CD4-positive, alpha-beta memory T cell (primary cell): ENCODE measurements at regions not wholly inside any gene's neighbourhood (a gene's known extent, or its start where the extent isn't known, plus 50 kb on each side); places are given as distances from the start of the nearest gene placed in this dataset.

Experiments used
- CTCF ChIA-PET: fragments of 350-600 bp; sonication (Branson Sonifier 250); formaldehyde crosslinking; loops from one replicate; lab custom pipeline; 2021; ENCODE audit warnings: inconsistent platforms; ENCODE audit not compliant: partially characterized antibody; lab: Charles Lee
- POLR2A ChIA-PET: fragments of 350-600 bp; sonication (Branson Sonifier 250); formaldehyde crosslinking; loops from one replicate; lab custom pipeline; 2021; ENCODE audit not compliant: partially characterized antibody; lab: Charles Lee
- DNase-seq, 5 donors: peaks; one replicate each; pipeline versions ENCODE4 v3.0.0 to v3.0.0-alpha.2; 2020 to 2022; ENCODE audit warnings: mixed read lengths in 1 of 5
- H3K27ac ChIP-seq: one replicate; pipeline ENCODE4 v1.7.0; 2013; ENCODE audit warnings: low read depth, low read length
- H3K27me3 ChIP-seq: 2 replicates; pipeline ENCODE4 v1.7.0; 2013; ENCODE audit warnings: mild to moderate bottlenecking, low read length, moderate library complexity; ENCODE audit not compliant: insufficient read depth
- H3K36me3 ChIP-seq: 2 replicates; pipeline ENCODE4 v1.7.0; 2013; ENCODE audit warnings: mild to moderate bottlenecking, low read length, moderate library complexity; ENCODE audit not compliant: insufficient read depth
- H3K4me1 ChIP-seq: 2 replicates; pipeline ENCODE4 v1.7.0; 2013; ENCODE audit warnings: mild to moderate bottlenecking, low read length, moderate library complexity; ENCODE audit not compliant: insufficient read depth
- H3K4me3 ChIP-seq, 2 donors: one replicate each; pipeline ENCODE4 v1.7.0; 2013; ENCODE audit warnings: low read length in 2 of 2, mild to moderate bottlenecking in 1 of 2
- H3K9me3 ChIP-seq, 2 donors: one replicate each; pipeline ENCODE4 v1.7.0; 2013; ENCODE audit warnings: low read length in 2 of 2, control low read depth in 1 of 2; ENCODE audit not compliant: control insufficient read depth in 1 of 2
- H3K27ac Mint-ChIP-seq, 7 donors: one replicate each; pipeline ENCODE4 v1.8.0; 2020 to 2021; ENCODE audit warnings: mixed read lengths in 7 of 7, mild to moderate bottlenecking in 6 of 7, inconsistent platforms in 3 of 7, moderate library complexity in 3 of 7
- H3K27me3 Mint-ChIP-seq, 2 donors: one replicate each; pipeline ENCODE4 v1.8.0; 2020 to 2021; ENCODE audit warnings: mixed read lengths in 2 of 2
- H3K36me3 Mint-ChIP-seq, 2 donors: one replicate each; pipeline ENCODE4 v1.8.0; 2020 to 2021; ENCODE audit warnings: mixed read lengths in 2 of 2, inconsistent platforms in 1 of 2, mild to moderate bottlenecking in 1 of 2
- H3K4me1 Mint-ChIP-seq, 4 donors: one replicate each; pipeline ENCODE4 v1.8.0; 2020 to 2021; ENCODE audit warnings: mixed read lengths in 4 of 4, mild to moderate bottlenecking in 1 of 4
- H3K4me3 Mint-ChIP-seq, 8 donors: one replicate each; pipeline ENCODE4 v1.8.0; 2020 to 2021; ENCODE audit warnings: mixed read lengths in 8 of 8, mild to moderate bottlenecking in 7 of 8, moderate library complexity in 6 of 8, inconsistent platforms in 3 of 8
- H3K9me3 Mint-ChIP-seq, 8 donors: one replicate each; pipeline ENCODE4 v1.8.0; 2020 to 2021; ENCODE audit warnings: mixed read lengths in 8 of 8, mild to moderate bottlenecking in 5 of 8, inconsistent platforms in 3 of 8, moderate library complexity in 1 of 8
- intact Hi-C: fragments of 100-400 bp; cut with micrococcal nuclease; formaldehyde crosslinking; loops from one replicate; pipeline ENCODE4 v1.15.1; 2023

DNA sequence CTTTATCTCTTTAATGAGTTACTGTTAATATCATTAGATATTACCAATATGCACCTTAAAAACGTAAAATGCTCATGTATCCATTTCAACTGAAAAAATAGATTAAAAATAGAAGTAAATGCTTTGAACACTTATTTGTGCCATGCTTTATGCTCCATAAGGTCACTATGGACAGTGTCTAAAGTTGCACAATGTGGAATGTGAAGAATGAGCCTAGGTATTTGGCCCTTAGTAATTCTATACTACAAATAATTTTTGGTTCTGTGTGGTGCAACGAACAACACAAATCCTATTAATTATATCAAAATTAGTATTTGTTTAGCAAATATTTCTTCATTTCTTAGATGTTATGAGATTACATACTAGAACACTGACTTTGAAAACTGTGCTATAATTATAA is 469.9 kb upstream of the TUSC1 start:
- intact Hi-C loops: no loop called here
- no peaks in the 10 kb centered on the region for H3K36me3 Mint-ChIP-seq
- Histone ChIP-seq H3K27ac (no peak overlapping the region), H3K9me3 (no peaks in the 10 kb centered on the region), H3K4me1 (no peaks in the 10 kb centered on the region), H3K27me3 (no peaks in the 10 kb centered on the region), H3K4me3 (no peak overlapping the region), H3K36me3 (no peaks in the 10 kb centered on the region)
- no peak overlapping the region for H3K27ac Mint-ChIP-seq
- POLR2A ChIA-PET: no interaction called here
- no peaks in the 10 kb centered on the region for H3K27me3 Mint-ChIP-seq
- no peaks in the 10 kb centered on the region for H3K4me1 Mint-ChIP-seq
- DNase-seq: no peak
- no peak overlapping the region for H3K4me3 Mint-ChIP-seq
- CTCF ChIA-PET: no interaction called here
- peaks cover 0 to 14% (median 3%) of the 10 kb centered on the region in 8 donors for H3K9me3 Mint-ChIP-seq

DNA sequence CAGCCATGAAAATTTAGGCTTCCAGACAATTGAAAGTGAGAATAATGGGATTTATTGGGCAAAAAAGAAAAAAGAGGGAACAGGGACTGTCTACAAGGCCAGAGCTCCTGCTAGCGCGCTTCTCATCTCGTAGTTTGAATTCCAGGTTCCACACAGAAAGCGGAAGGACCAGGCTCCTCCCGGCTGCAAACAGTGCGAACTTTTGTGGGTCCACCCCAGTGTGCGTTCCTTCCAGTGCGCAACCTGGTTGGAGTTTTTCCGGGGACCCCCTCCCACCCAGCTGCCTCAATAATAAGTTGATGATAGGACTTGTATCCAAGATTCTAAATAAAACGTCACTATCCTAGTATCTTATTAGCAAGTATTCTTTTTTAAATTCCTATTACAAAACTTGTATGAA is 467.7 kb upstream of the TUSC1 start:
- peaks cover 0 to 10% (median 3%) of the 10 kb centered on the region in 8 donors for H3K9me3 Mint-ChIP-seq
- H3K4me3 Mint-ChIP-seq: no peak overlapping the region
- CTCF ChIA-PET: no interaction called here
- POLR2A ChIA-PET: no interaction called here
- H3K4me1 Mint-ChIP-seq: no peaks in the 10 kb centered on the region
- H3K36me3 Mint-ChIP-seq: no peaks in the 10 kb centered on the region
- H3K27ac Mint-ChIP-seq: no peak overlapping the region
- Histone ChIP-seq H3K27me3 (no peaks in the 10 kb centered on the region), H3K4me3 (no peak overlapping the region), H3K27ac (no peak overlapping the region), H3K9me3 (no peaks in the 10 kb centered on the region), H3K36me3 (no peaks in the 10 kb centered on the region), H3K4me1 (no peaks in the 10 kb centered on the region)
- no peak for DNase-seq
- intact Hi-C loops: no loop called here
- H3K27me3 Mint-ChIP-seq: no peaks in the 10 kb centered on the region

DNA sequence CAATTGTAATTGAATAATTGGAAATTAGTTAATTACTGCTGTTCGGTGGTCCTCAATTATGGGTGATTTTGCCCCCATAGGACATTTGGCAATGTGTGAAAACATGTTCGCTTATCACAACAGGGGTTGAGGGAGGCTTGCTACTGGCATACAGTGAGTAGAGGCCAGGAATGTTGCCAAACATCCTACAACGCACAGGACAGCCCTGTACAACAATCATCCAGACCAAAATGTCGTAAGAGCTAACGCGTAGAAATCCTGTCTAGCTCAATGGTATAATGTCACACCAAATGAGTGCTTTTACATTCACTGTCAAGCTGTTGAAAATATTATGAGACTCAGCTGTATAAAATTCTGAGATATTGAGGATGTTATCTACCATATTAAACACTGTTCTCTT is 464.4 kb upstream of the TUSC1 start:
- ChIA-PET POLR2A (no interaction called here), CTCF (no interaction called here)
- Mint-ChIP-seq H3K27me3 (no peaks in the 10 kb centered on the region), H3K36me3 (no peaks in the 10 kb centered on the region), H3K9me3 (peaks cover 0 to 15% (median 5%) of the 10 kb centered on the region in 8 donors), H3K4me1 (no peaks in the 10 kb centered on the region), H3K4me3 (no peak overlapping the region), H3K27ac (no peak overlapping the region)
- no peaks in the 10 kb centered on the region for H3K4me1 ChIP-seq
- no peaks in the 10 kb centered on the region for H3K9me3 ChIP-seq
- no peaks in the 10 kb centered on the region for H3K36me3 ChIP-seq
- no peak overlapping the region for H3K4me3 ChIP-seq
- intact Hi-C loops: no loop called here
- no peaks in the 10 kb centered on the region for H3K27me3 ChIP-seq
- DNase-seq: no peak
- no peak overlapping the region for H3K27ac ChIP-seq

DNA sequence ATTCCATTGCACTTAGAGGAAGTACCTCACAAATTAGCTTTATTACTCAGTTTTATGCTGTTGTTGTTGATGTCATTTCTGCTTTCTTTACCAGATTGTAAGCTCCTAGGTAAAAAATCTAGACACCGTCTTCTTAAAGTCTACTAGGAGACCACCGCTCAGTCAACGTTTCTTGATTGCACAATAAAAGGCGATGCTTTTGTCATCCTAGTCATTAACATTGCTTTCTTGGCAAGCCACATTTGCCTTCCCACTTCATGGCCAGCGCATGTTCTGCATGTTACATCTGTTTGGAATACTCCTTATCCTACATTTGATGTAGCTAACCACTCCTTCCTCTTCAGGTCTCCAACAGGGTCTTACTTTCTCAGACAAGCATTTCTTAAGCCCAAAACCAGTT is 464.0 kb upstream of the TUSC1 start:
- ChIA-PET CTCF (no interaction called here), POLR2A (no interaction called here)
- intact Hi-C loops: no loop called here
- no peak overlapping the region for H3K27ac ChIP-seq
- H3K4me3 ChIP-seq: no peak overlapping the region
- H3K4me3 Mint-ChIP-seq: no peak overlapping the region
- DNase-seq: no peak
- H3K9me3 Mint-ChIP-seq: peaks cover 0 to 15% (median 5%) of the 10 kb centered on the region in 8 donors
- H3K9me3 ChIP-seq: no peaks in the 10 kb centered on the region
- H3K27ac Mint-ChIP-seq: no peak overlapping the region
- no peaks in the 10 kb centered on the region for H3K4me1 ChIP-seq
- no peaks in the 10 kb centered on the region for H3K27me3 ChIP-seq
- H3K27me3 Mint-ChIP-seq: no peaks in the 10 kb centered on the region
- no peaks in the 10 kb centered on the region for H3K36me3 ChIP-seq
- H3K4me1 Mint-ChIP-seq: no peaks in the 10 kb centered on the region
- no peaks in the 10 kb centered on the region for H3K36me3 Mint-ChIP-seq

DNA sequence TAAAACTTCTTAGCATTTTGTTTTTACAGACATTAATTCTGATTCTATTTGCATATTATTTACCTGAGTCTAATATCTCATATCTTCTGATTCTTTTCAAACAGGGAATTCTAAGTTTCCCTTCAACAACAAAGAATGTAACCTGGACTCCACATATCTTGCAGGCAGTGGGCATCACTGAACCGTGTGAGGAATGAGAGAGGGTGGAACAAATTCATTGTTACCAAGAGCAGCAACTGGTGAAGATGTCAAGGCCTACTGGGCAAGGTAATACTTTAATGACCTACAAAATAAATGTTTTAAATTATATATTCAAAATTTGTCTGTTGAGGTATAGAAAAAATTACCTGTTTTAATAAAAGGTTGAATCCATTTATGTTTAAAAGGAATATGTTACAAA is 455.3 kb upstream of the TUSC1 start:
- H3K36me3 Mint-ChIP-seq: no peaks in the 10 kb centered on the region
- H3K27me3 Mint-ChIP-seq: no peaks in the 10 kb centered on the region
- ChIA-PET POLR2A (no interaction called here), CTCF (no interaction called here)
- H3K36me3 ChIP-seq: no peaks in the 10 kb centered on the region
- no peak overlapping the region for H3K4me3 ChIP-seq
- no peaks in the 10 kb centered on the region for H3K9me3 ChIP-seq
- H3K4me1 Mint-ChIP-seq: no peaks in the 10 kb centered on the region
- intact Hi-C loops: no loop called here
- no peak overlapping the region for H3K27ac ChIP-seq
- H3K4me1 ChIP-seq: no peaks in the 10 kb centered on the region
- peaks cover 0 to 16% (median 5%) of the 10 kb centered on the region in 8 donors for H3K9me3 Mint-ChIP-seq
- DNase-seq: no peak
- H3K27ac Mint-ChIP-seq: no peak overlapping the region
- H3K4me3 Mint-ChIP-seq: no peak overlapping the region
- no peaks in the 10 kb centered on the region for H3K27me3 ChIP-seq

GRCh38 chr9:26132746-26133312 is 454.6 kb upstream of the TUSC1 start:
- Mint-ChIP-seq H3K9me3 (peaks cover 0 to 16% (median 5%) of the 10 kb centered on the region in 8 donors), H3K27me3 (no peaks in the 10 kb centered on the region), H3K36me3 (no peaks in the 10 kb centered on the region), H3K4me3 (no peak overlapping the region), H3K4me1 (no peaks in the 10 kb centered on the region), H3K27ac (no peak overlapping the region)
- DNase-seq: no peak
- CTCF ChIA-PET: no interaction called here
- H3K9me3 ChIP-seq: no peaks in the 10 kb centered on the region
- H3K4me3 ChIP-seq: no peak overlapping the region
- no peaks in the 10 kb centered on the region for H3K36me3 ChIP-seq
- H3K27ac ChIP-seq: no peak overlapping the region
- POLR2A ChIA-PET: no interaction called here
- H3K4me1 ChIP-seq: no peaks in the 10 kb centered on the region
- no peaks in the 10 kb centered on the region for H3K27me3 ChIP-seq
- intact Hi-C loops: no loop called here

- POLR2A ChIA-PET: no interaction called here
- Mint-ChIP-seq H3K27ac (no peak overlapping the region), H3K4me3 (no peak overlapping the region), H3K36me3 (no peaks in the 10 kb centered on the region), H3K27me3 (no peaks in the 10 kb centered on the region), H3K9me3 (peaks cover 0 to 19% (median 8%) of the 10 kb centered on the region in 8 donors), H3K4me1 (no peaks in the 10 kb centered on the region)
- intact Hi-C loops: no loop called here
- DNase-seq: no peak
- Histone ChIP-seq H3K27ac (no peak overlapping the region), H3K4me3 (no peak overlapping the region), H3K9me3 (no peaks in the 10 kb centered on the region), H3K4me1 (no peaks in the 10 kb centered on the region), H3K36me3 (no peaks in the 10 kb centered on the region), H3K27me3 (no peaks in the 10 kb centered on the region)
- CTCF ChIA-PET: no interaction called here
Observed at GRCh38 chr9:26131886-26132285, 453.6 kb upstream of the TUSC1 start.

DNA sequence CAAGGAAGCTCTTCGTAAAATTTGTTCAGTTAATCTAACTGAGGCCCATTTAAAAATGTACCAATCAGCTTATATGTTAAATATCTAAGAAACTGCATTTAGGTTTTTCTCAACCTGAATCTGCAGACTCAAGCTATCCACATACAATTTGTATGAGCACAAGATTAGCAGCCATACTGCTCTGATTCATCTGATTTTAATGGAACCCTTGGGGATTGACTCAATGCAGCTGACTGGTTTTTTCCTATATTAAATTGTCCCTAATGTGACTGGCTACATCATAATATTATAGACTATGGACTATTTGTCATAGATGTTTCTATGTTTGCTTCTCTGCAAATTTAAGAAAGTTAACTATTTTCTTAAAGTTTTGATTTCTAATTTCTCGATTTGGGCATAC is 451.0 kb upstream of the TUSC1 start:
- Histone ChIP-seq H3K9me3 (no peaks in the 10 kb centered on the region), H3K27ac (no peak overlapping the region), H3K4me1 (no peaks in the 10 kb centered on the region), H3K4me3 (no peak overlapping the region), H3K36me3 (no peaks in the 10 kb centered on the region), H3K27me3 (no peaks in the 10 kb centered on the region)
- no peak for DNase-seq
- ChIA-PET POLR2A (no interaction called here), CTCF (no interaction called here)
- H3K9me3 Mint-ChIP-seq: peaks cover 0 to 24% (median 13%) of the 10 kb centered on the region in 8 donors
- H3K4me3 Mint-ChIP-seq: no peak overlapping the region
- intact Hi-C loops: no loop called here
- no peaks in the 10 kb centered on the region for H3K27me3 Mint-ChIP-seq
- H3K4me1 Mint-ChIP-seq: no peaks in the 10 kb centered on the region
- H3K27ac Mint-ChIP-seq: no peak overlapping the region
- no peaks in the 10 kb centered on the region for H3K36me3 Mint-ChIP-seq
